Panc1 (cell line): ENCODE measurements at regions not wholly inside any gene's neighbourhood (a gene's known extent, or its start where the extent isn't known, plus 50 kb on each side); places are given as distances from the start of the nearest gene placed in this dataset.

ENCODE experiments used
- ATAC-seq: fragments of 200-7000 bp; cut with Tn5 transposase; 2 replicates; pipeline ENCODE4 v1.9.1; 2020; ENCODE audit warnings: mild to moderate bottlenecking, moderate library complexity
- BruUV-seq: library from RNA; stranded (reverse); fragments of 400-500 nt; replicated peaks from 2 replicates; lab custom pipeline; 2021; lab: Mats Ljungman, UMichigan
- CTCF ChIA-PET: fragments of 300-600 bp; sonication (Branson Sonifier 250); formaldehyde crosslinking; loops from one replicate; lab custom pipeline; 2022; ENCODE audit warnings: antibody characterized with exemption; lab: Charles Lee
- POLR2A ChIA-PET: fragments of 300-600 bp; sonication (Branson Sonifier 250); formaldehyde crosslinking; loops from one replicate; lab custom pipeline; 2022; ENCODE audit warnings: antibody characterized with exemption; lab: Charles Lee
- DNase-seq: peaks from one replicate; pipeline ENCODE4 v3.0.0-alpha.2; 2010; ENCODE audit warnings: low read depth, low spot score
- H3K27ac ChIP-seq: 2 replicates; pipeline ENCODE4 v1.5.1; 2011; ENCODE audit warnings: mild to moderate bottlenecking, low read length, inconsistent platforms
- H3K27me3 ChIP-seq: fragments of 200-500 bp; sonication (Bioruptor generic); 2 replicates; pipeline ENCODE4 v1.6.0; 2014; ENCODE audit warnings: low read length, inconsistent platforms; ENCODE audit not compliant: control insufficient read depth, insufficient read depth
- H3K36me3 ChIP-seq: fragments of 200-500 bp; sonication (Bioruptor generic); 2 replicates; pipeline ENCODE4 v1.5.1; 2014; ENCODE audit warnings: inconsistent platforms, mild to moderate bottlenecking, low read length, moderate library complexity; ENCODE audit not compliant: control insufficient read depth, insufficient read depth
- H3K4me1 ChIP-seq: 2 replicates; pipeline ENCODE4 v1.5.1; 2011; ENCODE audit warnings: inconsistent platforms, mild to moderate bottlenecking, low read length, moderate library complexity; ENCODE audit not compliant: control insufficient read depth, insufficient read depth
- H3K4me3 ChIP-seq, 2 experiments: 2 replicates each; pipeline ENCODE4 v1.5.1; 2011 to 2012; ENCODE audit warnings: low read depth in 2 of 2, low read length in 2 of 2, mild to moderate bottlenecking in 2 of 2, inconsistent platforms in 1 of 2, moderate library complexity in 1 of 2
- H3K9me3 ChIP-seq: fragments of 200-500 bp; sonication (Bioruptor generic); 2 replicates; pipeline ENCODE4 v1.5.1; 2014; ENCODE audit warnings: low read depth, mild to moderate bottlenecking, inconsistent platforms, low read length, moderate library complexity; ENCODE audit not compliant: control insufficient read depth, insufficient read depth
- POLR2AphosphoS5 ChIP-seq: IDR thresholded peaks from 2 replicates; pipeline ENCODE4 v1.6.1; 2012; ENCODE audit warnings: mild to moderate bottlenecking, low read depth, low read length, moderate library complexity
- SIN3A ChIP-seq: IDR thresholded peaks from 2 replicates; pipeline ENCODE4 v1.6.1; 2012; ENCODE audit warnings: low read depth, mild to moderate bottlenecking, low read length, moderate library complexity, borderline replicate concordance; ENCODE audit not compliant: insufficient read depth
- TCF7L2 ChIP-seq: IDR thresholded peaks from 2 replicates; pipeline ENCODE4 v1.6.1; 2011; ENCODE audit warnings: mild to moderate bottlenecking, low read depth, low read length, inconsistent platforms
- in situ Hi-C: cut with HindIII; loops from 2 replicates; pipeline ENCODE4 v1.10.0; 2016; ENCODE audit warnings: low sequenced_read_pairs, low pct_unique_long_range_greater_than_20kb
- intact Hi-C: fragments of 100-400 bp; cut with micrococcal nuclease; formaldehyde crosslinking; loops from one replicate; pipeline ENCODE4 v1.10.0; 2022; ENCODE audit not compliant: unreplicated experiment
- TF ChIP-seq, protein P1 (sequence below): fragments of 450-650 bp; IDR thresholded peaks from 2 replicates; pipeline ENCODE4 v1.5.1; 2017; ENCODE audit warnings: mild to moderate bottlenecking
- TF ChIP-seq, protein P2 (sequence below), 2 experiments: IDR thresholded peaks; 2 replicates each; pipeline ENCODE4 v1.6.1; 2011 to 2012; ENCODE audit warnings: low read depth in 2 of 2, control low read depth in 1 of 2, low read length in 1 of 2, mild to moderate bottlenecking in 1 of 2, moderate library complexity in 1 of 2; ENCODE audit not compliant: insufficient read depth in 1 of 2

- ChIA-PET CTCF (no interaction called here), POLR2A (no interaction called here)
- Histone ChIP-seq H3K9me3 (no peaks in the 10 kb centered on the region), H3K36me3 (no peaks in the 10 kb centered on the region), H3K4me1 (no peaks in the 10 kb centered on the region), H3K27me3 (no peaks in the 10 kb centered on the region), H3K4me3 (no peak overlapping the region), H3K27ac (no peak overlapping the region)
- ATAC-seq: no peak
- TF ChIP-seq SIN3A: no peak
- in situ Hi-C loops (no loop called here), intact Hi-C loops (no loop called here)
- no peak for DNase-seq
- BruUV-seq: no TSS peak
Measured at GRCh38 chr6:156174031-156174890, 602.9 kb upstream of the ARID1B start.

DNA sequence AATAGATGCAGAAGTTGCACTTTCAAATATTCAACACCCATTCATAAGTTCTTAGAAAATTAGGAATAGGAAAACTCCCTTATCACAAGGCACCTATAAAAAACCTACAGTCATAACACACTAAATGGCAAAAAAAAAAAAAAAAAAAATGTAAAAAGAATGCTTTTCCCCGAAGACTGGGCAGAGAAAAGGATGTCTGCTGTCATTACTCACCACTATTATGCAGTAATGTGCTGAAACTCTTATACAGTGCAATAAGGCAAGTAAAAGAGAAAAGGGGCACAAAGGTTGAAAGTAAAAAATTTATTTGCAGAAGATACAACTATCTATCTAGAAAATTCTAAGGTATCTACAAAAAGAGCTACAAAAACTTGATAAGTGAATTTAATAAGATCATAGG is 607.8 kb upstream of the ARID1B start:
- POLR2A ChIA-PET: no interaction called here
- TF ChIP-seq TCF7L2 (no peak), POLR2AphosphoS5 (no peak)
- TF ChIP-seq, protein P1, sequence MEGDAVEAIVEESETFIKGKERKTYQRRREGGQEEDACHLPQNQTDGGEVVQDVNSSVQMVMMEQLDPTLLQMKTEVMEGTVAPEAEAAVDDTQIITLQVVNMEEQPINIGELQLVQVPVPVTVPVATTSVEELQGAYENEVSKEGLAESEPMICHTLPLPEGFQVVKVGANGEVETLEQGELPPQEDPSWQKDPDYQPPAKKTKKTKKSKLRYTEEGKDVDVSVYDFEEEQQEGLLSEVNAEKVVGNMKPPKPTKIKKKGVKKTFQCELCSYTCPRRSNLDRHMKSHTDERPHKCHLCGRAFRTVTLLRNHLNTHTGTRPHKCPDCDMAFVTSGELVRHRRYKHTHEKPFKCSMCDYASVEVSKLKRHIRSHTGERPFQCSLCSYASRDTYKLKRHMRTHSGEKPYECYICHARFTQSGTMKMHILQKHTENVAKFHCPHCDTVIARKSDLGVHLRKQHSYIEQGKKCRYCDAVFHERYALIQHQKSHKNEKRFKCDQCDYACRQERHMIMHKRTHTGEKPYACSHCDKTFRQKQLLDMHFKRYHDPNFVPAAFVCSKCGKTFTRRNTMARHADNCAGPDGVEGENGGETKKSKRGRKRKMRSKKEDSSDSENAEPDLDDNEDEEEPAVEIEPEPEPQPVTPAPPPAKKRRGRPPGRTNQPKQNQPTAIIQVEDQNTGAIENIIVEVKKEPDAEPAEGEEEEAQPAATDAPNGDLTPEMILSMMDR: no peak
- TF ChIP-seq, protein P2, sequence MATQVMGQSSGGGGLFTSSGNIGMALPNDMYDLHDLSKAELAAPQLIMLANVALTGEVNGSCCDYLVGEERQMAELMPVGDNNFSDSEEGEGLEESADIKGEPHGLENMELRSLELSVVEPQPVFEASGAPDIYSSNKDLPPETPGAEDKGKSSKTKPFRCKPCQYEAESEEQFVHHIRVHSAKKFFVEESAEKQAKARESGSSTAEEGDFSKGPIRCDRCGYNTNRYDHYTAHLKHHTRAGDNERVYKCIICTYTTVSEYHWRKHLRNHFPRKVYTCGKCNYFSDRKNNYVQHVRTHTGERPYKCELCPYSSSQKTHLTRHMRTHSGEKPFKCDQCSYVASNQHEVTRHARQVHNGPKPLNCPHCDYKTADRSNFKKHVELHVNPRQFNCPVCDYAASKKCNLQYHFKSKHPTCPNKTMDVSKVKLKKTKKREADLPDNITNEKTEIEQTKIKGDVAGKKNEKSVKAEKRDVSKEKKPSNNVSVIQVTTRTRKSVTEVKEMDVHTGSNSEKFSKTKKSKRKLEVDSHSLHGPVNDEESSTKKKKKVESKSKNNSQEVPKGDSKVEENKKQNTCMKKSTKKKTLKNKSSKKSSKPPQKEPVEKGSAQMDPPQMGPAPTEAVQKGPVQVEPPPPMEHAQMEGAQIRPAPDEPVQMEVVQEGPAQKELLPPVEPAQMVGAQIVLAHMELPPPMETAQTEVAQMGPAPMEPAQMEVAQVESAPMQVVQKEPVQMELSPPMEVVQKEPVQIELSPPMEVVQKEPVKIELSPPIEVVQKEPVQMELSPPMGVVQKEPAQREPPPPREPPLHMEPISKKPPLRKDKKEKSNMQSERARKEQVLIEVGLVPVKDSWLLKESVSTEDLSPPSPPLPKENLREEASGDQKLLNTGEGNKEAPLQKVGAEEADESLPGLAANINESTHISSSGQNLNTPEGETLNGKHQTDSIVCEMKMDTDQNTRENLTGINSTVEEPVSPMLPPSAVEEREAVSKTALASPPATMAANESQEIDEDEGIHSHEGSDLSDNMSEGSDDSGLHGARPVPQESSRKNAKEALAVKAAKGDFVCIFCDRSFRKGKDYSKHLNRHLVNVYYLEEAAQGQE (IDR thresholded peaks at IDR 0.05; ENCODE audit: insufficient read depth in 1 of 2, low read depth in 2 of 2, low read length in 1 of 2): no peak
- H3K27me3 ChIP-seq: no peaks in the 10 kb centered on the region
- H3K27ac ChIP-seq: no peak overlapping the region
- intact Hi-C loops (no loop called here), in situ Hi-C loops (no loop called here)
- no peaks in the 10 kb centered on the region for H3K36me3 ChIP-seq
- H3K4me3 ChIP-seq: no peak overlapping the region
- CTCF ChIA-PET: no interaction called here
- no peaks in the 10 kb centered on the region for H3K9me3 ChIP-seq
- ATAC-seq: no peak
- no peaks in the 10 kb centered on the region for H3K4me1 ChIP-seq
- DNase-seq: no peak
- no TSS peak for BruUV-seq

GRCh38 chr6:156167625-156168071 is 609.5 kb upstream of the ARID1B start:
- DNase-seq (no peak), ATAC-seq (no peak)
- no peaks in the 10 kb centered on the region for H3K27me3 ChIP-seq
- no peak overlapping the region for H3K4me3 ChIP-seq
- in situ Hi-C loops (no loop called here), intact Hi-C loops (no loop called here)
- TF ChIP-seq, protein P2 (IDR thresholded peaks at IDR 0.05; ENCODE audit: insufficient read depth in 1 of 2, low read depth in 2 of 2, low read length in 1 of 2): no peak
- TF ChIP-seq SIN3A (no peak), TCF7L2 (no peak), POLR2AphosphoS5 (no peak)
- TF ChIP-seq, protein P1: no peak
- BruUV-seq: no TSS peak
- H3K27ac ChIP-seq: no peak overlapping the region
- H3K4me1 ChIP-seq: no peaks in the 10 kb centered on the region
- H3K36me3 ChIP-seq: no peaks in the 10 kb centered on the region
- ChIA-PET POLR2A (interaction anchor here (0.7 kb wide), 1 partner anchor 730 kb away, joined by 3 read pairs; no protein-coding TSS in a partner anchor), CTCF (no interaction called here)
- H3K9me3 ChIP-seq: no peaks in the 10 kb centered on the region
